GM19025 (cell line): ENCODE measurements at regions not wholly inside any gene's neighbourhood (a gene's known extent, or its start where the extent isn't known, plus 50 kb on each side); places are given as distances from the start of the nearest gene placed in this dataset.

ENCODE experiments used
- ATAC-seq: cut with Tn5 transposase; IDR thresholded peaks from one replicate; pipeline ENCODE4 v1.9.1; 2021; ENCODE audit warnings: mild to moderate bottlenecking, low read depth, moderate library complexity; ENCODE audit not compliant: unreplicated experiment

DNA sequence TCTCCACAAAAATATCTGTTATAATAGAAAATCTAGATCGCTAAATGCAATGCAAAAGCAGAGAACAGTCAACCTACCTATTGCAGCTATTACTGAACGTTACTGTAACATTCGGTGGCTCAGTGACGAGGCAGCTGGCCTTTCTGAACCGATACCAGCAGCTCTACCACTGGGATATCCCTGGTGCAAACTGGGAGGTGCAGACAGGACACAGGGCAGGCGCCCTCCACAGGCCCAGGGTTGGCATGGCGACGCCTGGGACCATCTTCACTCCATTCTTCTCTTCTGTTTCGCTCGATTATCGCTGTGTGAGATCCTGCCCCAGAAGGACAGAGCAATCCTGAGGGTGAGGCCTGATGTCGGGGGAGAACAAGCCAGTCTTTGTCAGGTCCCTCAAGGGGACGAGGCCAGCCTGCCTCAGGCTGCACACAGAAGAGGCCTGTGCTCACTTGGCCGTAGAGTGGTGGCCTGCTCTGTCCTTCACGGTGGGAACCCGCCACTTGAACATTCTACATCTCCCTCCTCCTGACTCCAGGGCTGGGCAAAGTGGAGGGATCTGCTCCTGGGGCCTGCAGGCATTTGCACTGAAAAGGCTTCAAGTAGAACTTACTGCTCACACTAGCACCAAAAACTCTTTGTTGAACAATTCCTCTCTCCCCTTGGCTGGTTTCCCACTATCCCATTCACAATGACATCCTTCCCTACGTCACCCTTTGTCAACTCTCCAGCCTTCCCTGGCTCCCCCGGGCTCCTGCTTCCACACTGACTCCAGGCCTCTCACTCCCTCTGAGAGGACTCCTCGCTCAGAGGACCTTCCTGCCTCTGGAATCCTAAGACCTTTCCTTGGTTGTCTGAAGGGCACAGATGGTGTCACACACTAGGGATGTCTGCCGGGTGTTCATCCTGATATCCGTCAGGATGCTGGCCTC, 49.7 kb downstream of the CYRIA start:
- no peak for ATAC-seq

DNA sequence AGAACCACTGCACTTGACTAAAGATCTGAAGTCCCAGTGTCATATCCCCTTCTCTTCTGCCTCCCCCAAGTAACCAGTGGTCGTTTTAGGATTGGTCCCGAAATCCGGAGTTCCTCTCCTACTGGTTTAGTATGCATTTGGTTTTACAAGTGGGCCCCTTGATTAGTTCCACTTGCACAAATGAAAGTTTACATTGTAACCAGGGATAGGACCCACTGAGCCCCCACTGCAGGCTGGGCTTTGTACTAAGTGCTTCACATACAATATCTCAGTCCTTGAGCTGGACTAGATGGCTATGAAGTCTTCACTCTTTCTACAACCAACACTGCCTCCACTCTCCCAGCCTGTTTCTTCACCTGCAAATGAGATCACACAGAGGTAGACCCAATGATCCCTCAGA, 50.4 kb downstream of the CYRIA start:
- ATAC-seq: no peak

DNA sequence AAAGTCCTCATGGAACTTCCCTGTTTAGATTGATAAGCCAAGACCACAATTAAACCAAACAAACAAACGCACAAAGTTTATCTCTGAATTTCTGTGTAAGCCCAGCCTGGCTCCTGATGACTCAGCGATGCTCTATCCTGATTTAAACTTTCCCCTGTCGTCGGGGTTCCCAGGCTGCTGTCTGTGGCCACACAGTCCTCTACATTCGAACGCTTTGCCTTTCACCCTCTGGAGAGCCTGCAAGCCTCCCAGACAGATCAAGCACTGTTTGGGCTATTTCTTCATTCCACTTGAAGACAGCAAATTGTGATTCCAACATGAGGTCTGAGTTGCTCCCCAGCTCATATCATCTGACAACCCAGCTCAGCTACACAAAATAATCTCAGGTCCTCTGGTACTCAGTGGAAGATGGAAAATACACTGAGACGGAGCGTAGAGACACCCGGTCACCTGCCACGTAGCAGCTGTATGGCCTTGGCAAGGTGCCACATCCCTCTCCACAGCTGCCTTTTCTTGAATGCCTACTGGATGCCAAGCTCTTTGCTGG, 51.2 kb downstream of the CYRIA start:
- ATAC-seq: no peak

DNA sequence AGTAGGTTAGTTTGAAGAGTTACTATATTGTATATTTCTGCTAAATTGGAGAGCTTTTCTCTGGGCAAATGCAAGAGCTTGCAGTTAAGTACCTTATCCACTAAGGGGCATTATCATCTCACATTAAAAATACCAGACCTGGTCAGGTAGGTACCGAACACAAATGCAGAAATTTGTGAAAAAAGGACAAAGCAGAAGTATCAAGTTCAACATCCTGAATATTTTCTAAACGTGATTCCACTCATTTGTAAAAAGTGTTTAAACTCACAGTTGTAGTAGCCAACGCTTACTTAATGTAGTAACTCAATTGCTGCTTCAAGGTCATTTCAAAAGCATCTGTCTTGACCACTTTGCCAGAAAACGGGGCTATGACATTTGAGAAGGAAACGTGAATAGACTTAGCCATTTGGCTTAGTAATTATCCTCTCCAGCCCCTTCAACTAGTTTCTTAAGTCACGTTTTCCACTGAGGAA, 52.1 kb downstream of the CYRIA start:
- ATAC-seq: no peak

DNA sequence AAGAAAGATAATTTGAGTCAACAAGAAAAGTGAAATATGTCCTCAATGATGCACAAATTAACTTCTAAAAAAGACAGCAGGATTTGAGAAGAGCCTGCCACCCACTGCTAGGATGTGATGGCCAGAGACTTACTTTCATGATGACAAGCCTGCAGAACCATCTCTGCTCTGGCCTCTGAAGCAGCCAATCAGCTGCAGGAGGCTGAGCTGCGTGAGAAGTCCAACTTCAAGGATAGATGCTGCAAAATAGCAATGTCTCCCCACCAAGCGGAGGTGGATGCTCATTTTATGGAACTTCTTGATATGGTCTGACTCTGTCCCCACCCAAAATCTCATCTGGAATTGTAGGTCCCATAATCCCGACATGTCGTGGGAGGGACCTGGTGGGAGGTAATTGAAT, 53.1 kb downstream of the CYRIA start:
- no peak for ATAC-seq

DNA sequence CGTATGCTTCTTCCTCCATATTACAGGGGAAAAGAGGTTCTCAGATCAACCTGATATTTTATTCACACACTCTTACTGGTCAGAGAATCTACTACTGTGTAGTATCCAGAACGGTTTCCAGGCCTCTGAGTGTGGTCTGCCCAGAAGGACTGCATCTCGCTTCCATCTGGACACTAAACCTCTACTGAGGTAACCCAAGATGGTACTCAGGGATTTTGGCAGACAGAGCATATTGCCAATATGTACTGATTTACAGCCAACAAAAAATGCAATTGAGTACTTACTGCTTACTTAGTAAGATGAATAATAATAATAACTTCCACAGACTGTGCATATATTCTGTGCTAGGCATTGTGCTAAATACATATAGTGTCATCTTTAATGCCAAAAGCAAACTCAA, 55.8 kb downstream of the CYRIA start:
- ATAC-seq: no peak

DNA sequence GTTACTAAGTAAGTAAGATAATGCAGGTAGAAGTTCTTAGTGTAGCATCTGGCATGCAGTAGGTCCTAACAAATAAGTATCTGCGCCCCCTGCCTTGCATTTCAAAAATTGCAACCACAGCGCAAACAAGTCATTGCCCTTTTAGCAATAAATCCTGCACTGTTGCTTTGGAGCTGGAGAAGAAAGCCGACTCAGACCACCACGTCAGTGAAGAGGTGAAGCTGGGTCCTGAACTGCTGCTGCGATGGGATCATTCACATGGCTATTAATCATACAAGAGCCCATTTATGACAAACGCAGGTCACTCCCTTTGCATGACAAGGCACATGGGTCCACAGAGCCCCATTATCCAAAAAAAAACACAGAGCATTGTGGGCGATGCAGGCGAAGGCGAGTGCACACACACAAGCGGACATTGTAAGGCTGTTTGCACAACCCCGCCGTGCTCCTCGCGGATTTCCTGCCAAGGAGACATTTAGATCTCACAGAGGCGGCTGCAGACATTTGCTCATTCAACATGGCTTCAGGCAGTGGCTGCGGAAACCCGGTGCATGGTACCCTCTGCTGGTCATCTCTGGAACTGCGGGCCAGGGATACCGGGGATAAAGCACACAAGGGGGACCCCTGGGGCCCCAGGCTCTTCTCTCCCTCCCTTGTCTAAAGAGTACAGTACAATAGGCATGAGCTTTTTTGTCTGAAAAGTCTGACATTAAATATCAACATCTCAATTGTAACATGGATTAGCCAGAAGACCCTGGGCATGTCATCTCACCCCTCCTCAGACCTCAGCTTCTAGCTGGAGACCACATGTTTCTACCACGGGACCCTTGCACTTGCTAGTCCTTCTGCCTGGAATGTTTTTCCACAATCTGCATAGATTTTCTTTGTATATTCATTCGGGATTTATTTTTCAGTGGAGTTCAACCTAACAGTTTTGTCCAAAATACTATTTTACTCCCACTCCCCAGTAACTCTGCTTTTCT, 56.7 kb downstream of the CYRIA start:
- peak; percentile 85 for ATAC-seq

DNA sequence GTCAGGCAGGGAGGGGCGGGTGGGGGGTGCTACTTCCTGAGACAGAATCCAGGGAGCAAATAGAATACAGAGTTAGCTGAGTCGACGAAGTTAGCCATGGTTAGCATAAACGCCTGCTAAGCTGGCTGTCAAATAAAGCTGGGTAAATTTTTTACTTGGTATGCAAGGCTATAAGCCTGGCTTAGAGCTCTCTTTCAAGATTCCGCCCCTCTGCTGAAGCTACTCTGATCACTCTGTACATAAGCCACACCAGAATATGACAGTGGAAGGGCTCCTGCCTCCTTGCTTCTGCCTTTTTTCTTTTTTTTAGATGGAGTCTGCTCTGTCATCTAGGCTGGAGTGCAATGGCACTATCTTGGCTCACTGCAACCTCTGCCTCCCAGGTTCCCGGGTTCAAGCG, 58.3 kb downstream of the CYRIA start:
- no peak for ATAC-seq

DNA sequence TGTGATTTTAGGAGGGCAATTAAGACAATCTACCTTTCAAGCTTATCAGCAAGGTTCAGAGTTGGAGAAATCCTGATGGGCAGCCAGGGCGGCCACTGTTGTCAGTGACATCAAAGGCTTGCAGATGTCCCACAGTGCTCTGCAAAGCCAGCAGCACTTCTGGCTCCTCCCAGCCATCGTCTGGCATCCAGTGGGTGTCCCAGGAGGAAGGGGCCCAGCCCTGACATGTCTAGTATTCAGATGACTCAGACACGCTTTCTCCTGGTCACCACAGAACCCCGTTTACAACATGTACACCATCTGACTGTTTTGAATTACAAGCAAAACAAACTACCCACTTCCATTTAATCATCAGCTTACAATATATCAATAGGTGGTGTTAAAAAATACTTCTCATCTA, 61.4 kb downstream of the CYRIA start:
- ATAC-seq: no peak

DNA sequence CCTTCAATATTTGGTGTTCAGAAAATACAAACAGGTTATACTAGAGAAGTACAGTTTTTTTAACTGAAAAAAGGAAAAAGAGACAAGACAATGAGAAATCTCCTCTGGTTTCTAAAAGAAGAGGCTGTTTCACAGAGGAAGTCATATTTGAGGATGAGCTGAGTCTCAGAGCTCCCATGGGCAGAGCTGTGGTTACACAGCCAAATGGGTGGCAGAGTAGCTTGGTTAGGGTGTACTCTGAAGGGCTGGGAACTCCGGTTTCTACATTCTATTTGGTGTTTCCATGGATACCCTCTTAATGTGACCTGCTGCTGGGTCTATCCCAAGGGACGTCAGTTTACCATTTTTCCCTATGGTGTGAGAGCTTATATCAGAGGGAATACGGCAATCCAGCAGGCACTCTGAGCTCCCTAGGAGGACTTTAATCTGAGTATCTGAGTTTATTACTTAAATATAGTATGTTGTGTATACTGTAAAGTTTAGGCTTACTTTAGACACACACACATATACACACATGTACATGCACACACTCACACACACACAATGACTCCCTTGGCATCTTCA, 74.2 kb downstream of the CYRIA start:
- ATAC-seq: no peak

DNA sequence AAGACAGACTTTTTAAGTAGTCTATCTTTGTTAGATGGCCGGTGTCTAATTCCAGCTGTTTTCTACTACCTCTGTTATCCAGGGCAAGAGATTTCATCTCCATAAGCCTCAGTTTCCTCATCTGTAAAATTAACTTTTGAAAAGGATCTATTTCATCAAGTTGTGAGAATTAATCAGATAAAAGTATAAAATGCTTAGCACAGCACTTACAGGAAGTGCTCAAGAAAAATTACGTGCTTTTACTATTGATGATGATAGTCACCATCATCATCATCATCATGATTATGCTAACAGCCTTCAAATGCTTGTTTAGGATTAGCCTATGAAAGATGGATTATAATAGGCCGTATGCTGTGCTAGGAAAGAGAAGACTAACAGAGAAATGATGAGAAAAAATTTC, 76.2 kb downstream of the CYRIA start:
- no peak for ATAC-seq

DNA sequence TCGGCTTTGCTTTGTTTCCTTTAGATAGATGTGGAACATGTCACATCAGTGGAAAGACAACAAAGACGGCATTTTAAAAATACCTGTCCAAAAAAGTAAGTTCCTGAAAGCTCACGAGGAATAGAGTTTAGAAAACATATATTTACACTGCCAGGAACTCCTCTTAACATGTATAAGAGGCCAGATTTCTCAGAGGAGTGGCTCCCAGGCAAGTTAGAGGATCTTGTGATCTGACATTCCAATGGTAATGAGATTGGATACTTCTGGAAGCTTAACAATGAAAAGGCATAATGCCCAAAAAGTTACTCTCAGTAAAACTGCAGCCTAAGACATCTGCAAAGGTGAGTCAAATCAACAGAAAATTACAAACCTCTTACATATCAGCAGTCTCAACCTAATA, 77.1 kb downstream of the CYRIA start:
- ATAC-seq: no peak

DNA sequence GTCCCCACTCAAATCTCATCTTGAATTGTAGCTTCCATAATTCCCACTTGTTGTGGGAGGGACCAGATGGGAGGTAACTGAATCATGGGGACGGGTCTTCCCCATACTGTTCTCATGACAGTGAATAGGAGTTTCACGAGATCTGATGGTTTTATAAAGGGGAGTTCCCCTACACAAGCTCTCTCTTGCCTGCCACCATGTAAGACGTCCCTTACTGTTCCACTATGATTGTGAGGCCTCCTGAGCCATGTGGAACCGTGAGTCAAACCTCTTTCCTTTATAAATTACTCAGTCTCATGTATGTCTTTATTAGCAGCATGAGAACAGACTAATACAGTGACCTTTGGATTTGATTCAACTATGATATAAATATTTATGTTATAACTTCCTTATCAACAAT, 78.0 kb downstream of the CYRIA start:
- ATAC-seq: no peak

DNA sequence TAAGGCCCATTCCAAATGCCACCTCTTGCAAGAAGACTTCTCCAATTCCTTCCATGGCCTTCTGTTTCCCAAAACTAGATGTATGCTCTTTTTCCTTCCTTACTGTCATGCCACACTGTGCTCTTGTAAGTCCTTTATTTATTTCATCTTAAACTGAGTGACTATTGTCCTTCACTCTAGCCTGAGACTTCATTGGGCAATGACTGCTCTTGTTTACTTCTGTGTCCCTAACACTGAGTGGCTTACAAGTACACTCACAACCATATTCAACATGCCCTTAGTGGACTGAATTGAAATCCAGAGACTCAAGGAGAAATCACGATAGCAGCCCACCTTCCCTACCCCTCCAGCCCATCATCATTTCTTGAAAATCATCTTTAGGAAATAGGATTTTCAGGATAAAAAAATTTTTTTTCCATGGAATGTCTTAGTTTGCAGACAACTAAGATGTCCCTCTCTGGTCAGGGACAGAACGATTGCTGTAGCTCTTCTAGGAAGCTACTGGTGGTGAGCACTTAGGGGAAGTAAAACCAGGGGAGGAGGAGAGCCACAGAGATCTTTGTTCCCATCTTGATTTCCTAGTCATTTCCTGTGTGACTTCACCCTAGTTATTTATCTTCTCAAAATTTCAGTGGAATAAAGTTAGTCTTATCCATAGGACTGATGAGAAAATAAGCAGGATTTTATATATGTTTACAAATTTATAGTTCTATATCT, 80.7 kb downstream of the CYRIA start:
- no peak for ATAC-seq

DNA sequence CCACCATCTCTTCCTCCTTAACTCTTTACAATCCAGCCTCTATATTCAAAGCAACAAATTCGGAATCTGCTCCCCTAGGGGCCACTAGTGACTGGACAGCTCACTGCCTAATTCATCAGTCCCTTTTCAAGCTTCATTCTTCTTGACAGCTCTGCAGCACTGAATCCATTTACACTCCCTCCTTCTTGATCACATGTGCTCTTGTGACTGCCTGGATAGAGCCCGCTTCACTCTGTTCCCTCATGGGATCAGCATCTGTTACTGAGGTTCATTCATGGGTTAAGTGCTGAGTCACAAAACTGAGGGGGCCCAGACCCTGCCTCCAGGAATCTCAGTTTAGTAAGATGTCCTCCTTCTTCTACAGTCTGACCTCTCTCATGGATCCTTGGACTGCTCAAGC, 81.5 kb downstream of the CYRIA start:
- ATAC-seq: no peak

DNA sequence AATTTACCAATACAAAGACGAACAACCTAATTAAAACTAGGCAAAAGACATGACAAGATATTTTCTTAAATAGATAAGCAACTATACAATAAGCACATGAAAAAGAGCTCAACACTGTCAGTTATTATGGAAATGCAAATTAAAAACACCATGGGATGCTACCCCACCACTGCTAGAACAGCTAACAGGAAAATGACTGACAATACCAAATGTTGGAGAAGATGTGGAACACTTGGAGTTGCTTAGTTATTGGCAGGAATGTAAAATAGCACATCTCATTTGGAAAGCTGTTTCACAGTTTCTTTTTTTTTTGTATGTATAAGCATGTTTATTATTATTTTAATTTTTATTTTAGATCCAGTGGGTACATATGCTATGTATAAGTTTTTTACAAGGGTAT, 84.4 kb downstream of the CYRIA start:
- no peak for ATAC-seq

DNA sequence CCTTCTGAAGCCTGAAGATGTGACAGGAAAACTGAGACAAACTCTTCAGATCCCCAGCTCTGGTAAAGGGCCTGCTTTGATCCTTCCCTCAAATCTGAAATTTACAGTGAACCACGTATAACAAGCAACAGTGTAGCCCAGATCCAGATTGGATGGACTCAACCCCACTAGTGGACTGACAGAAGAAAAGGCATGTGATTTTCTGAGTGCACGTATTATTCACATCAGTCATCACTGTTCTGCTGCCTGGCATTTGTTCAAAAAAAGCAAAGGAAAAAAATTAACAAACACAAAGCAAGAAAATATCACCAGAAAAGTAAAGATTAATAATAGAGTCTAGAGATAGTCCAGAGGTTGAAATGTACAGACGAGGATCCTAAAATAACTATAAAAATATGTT, 87.6 kb downstream of the CYRIA start:
- ATAC-seq: no peak

DNA sequence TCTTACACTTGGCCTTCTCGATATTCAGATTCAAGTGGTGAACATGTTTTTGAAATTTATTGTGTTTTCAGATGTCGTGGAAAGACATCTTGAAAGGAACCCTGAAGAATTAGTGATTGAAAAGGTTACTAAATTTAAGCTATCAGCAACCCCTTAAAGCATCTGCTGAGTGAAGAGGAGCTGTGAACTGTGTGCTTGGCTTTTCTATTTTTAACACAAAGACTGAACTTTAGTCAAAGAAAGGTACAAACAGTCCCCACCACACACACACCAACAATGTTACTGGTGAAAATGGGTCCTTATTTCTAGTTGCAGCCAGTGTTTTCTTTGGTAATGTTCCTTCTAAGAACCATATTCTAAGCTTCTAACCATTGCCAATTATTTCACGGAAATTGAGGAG, 95.1 kb downstream of the CYRIA start:
- ATAC-seq: no peak

DNA sequence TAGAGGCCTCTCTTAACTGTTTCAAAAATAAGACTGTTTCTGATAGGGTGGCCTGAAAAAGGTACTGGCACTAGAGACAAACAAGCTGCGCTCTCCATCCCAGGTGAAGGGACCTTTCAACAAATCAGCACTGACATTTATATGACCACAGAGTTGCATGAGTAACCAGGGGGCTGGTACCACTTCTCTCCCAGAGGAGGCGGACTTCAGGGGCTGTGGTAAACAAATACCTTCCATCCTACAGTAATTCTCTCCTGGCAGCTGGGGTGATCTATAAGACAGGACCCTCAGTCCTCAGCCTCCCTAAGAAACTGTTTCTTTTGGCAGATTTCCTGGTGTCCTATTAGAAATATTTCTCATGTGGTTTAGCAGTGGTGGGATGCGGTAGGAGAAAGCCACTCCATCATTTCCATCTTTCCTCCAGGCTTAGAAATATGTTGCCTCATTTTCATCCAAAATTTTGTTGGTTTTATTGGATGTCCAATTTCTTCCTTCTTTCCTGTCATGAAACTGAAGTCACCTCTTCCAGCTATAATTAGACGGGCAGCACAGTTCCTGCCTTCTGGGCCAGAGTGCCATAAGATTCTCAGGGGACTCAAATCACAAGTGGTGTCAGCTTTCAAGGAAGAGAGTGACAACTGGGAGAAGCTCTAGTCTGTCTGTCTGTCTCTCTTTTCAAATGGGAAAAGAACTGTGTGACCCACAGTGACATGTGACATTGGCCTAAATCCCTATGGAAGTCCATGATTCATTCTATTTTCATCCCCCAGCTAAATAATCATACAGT, 96.4 kb downstream of the CYRIA start:
- ATAC-seq: no peak
